ENCODE measurements at regions not wholly inside any gene's neighbourhood (a gene's known extent, or its start where the extent isn't known, plus 50 kb on each side); places are given as distances from the start of the nearest gene placed in this dataset.
"Not testable (repeated sequence)": the region's sequence is repeated elsewhere in the genome, so short reads cannot be mapped to it uniquely, and the experiment has no call there.

GRCh38 chr16:63690267-63690666 lies 1431.6 kb downstream of the CDH11 start:
- Histone ChIP-seq H3K36me3 (ENCODE audit: control insufficient read depth, insufficient read depth, low read length) (no peaks in the 10 kb centered on the region), H3K4me1 (ENCODE audit: control insufficient read depth, insufficient read depth, low read length) (no peaks in the 10 kb centered on the region), H3K27me3 (ENCODE audit: control insufficient read depth, insufficient read depth, low read length) (no peaks in the 10 kb centered on the region), H3K9ac (ENCODE audit: low read length) (no peak overlapping the region), H3K9me3 (ENCODE audit: control insufficient read depth, low read length) (no peaks in the 10 kb centered on the region), H3K4me3 (ENCODE audit: low read length) (no peak overlapping the region)

- no peaks in the 10 kb centered on the region for H3K9me3 ChIP-seq (ENCODE audit: control insufficient read depth, low read length)
- no peaks in the 10 kb centered on the region for H3K36me3 ChIP-seq (ENCODE audit: control insufficient read depth, insufficient read depth, low read length)
- H3K4me1 ChIP-seq (ENCODE audit: control insufficient read depth, insufficient read depth, low read length) = no peaks in the 10 kb centered on the region
- H3K4me3 ChIP-seq (ENCODE audit: low read length) = no peak overlapping the region
- no peaks in the 10 kb centered on the region for H3K27me3 ChIP-seq (ENCODE audit: control insufficient read depth, insufficient read depth, low read length)
- no peak overlapping the region for H3K9ac ChIP-seq (ENCODE audit: low read length)
Observed at GRCh38 chr16:63689068-63689467, 1432.8 kb downstream of the CDH11 start.

- Histone ChIP-seq H3K9me3 (ENCODE audit: control insufficient read depth, low read length) (no peaks in the 10 kb centered on the region), H3K27me3 (ENCODE audit: control insufficient read depth, insufficient read depth, low read length) (no peaks in the 10 kb centered on the region), H3K9ac (ENCODE audit: low read length) (no peak overlapping the region), H3K36me3 (ENCODE audit: control insufficient read depth, insufficient read depth, low read length) (no peaks in the 10 kb centered on the region), H3K4me3 (ENCODE audit: low read length) (no peak overlapping the region), H3K4me1 (ENCODE audit: control insufficient read depth, insufficient read depth, low read length) (no peaks in the 10 kb centered on the region)
Observed at GRCh38 chr16:63684149-63685101, 1437.4 kb downstream of the CDH11 start.

- Histone ChIP-seq H3K36me3 (ENCODE audit: control insufficient read depth, insufficient read depth, low read length) (no peaks in the 10 kb centered on the region), H3K9me3 (ENCODE audit: control insufficient read depth, low read length) (no peaks in the 10 kb centered on the region), H3K9ac (ENCODE audit: low read length) (no peak overlapping the region), H3K27me3 (ENCODE audit: control insufficient read depth, insufficient read depth, low read length) (no peaks in the 10 kb centered on the region), H3K4me1 (ENCODE audit: control insufficient read depth, insufficient read depth, low read length) (no peaks in the 10 kb centered on the region), H3K4me3 (ENCODE audit: low read length) (no peak overlapping the region)
Observed at GRCh38 chr16:63682844-63683243, 1439.0 kb downstream of the CDH11 start.

GRCh38 chr16:63672493-63672892 lies 1449.4 kb downstream of the CDH11 start:
- Histone ChIP-seq H3K4me1 (ENCODE audit: control insufficient read depth, insufficient read depth, low read length) (no peaks in the 10 kb centered on the region), H3K9me3 (ENCODE audit: control insufficient read depth, low read length) (no peaks in the 10 kb centered on the region), H3K9ac (ENCODE audit: low read length) (no peak overlapping the region), H3K36me3 (ENCODE audit: control insufficient read depth, insufficient read depth, low read length) (no peaks in the 10 kb centered on the region), H3K4me3 (ENCODE audit: low read length) (no peak overlapping the region), H3K27me3 (ENCODE audit: control insufficient read depth, insufficient read depth, low read length) (no peaks in the 10 kb centered on the region)

- H3K36me3 ChIP-seq (ENCODE audit: control insufficient read depth, insufficient read depth, low read length) = no peaks in the 10 kb centered on the region
- no peaks in the 10 kb centered on the region for H3K9me3 ChIP-seq (ENCODE audit: control insufficient read depth, low read length)
- H3K4me3 ChIP-seq (ENCODE audit: low read length) = no peak overlapping the region
- no peaks in the 10 kb centered on the region for H3K4me1 ChIP-seq (ENCODE audit: control insufficient read depth, insufficient read depth, low read length)
- H3K27me3 ChIP-seq (ENCODE audit: control insufficient read depth, insufficient read depth, low read length) = no peaks in the 10 kb centered on the region
- no peak overlapping the region for H3K9ac ChIP-seq (ENCODE audit: low read length)
Observed at GRCh38 chr16:63663155-63663554, 1458.7 kb downstream of the CDH11 start.

- Histone ChIP-seq H3K9ac (ENCODE audit: low read length) (no peak overlapping the region), H3K9me3 (ENCODE audit: control insufficient read depth, low read length) (no peaks in the 10 kb centered on the region), H3K27me3 (ENCODE audit: control insufficient read depth, insufficient read depth, low read length) (no peaks in the 10 kb centered on the region), H3K4me3 (ENCODE audit: low read length) (no peak overlapping the region), H3K4me1 (ENCODE audit: control insufficient read depth, insufficient read depth, low read length) (no peaks in the 10 kb centered on the region), H3K36me3 (ENCODE audit: control insufficient read depth, insufficient read depth, low read length) (no peaks in the 10 kb centered on the region)
Observed at GRCh38 chr16:63655846-63656245, 1466.0 kb downstream of the CDH11 start.

GRCh38 chr16:63653044-63653839 lies 1468.6 kb downstream of the CDH11 start:
- no peaks in the 10 kb centered on the region for H3K9me3 ChIP-seq (ENCODE audit: control insufficient read depth, low read length)
- no peak overlapping the region for H3K9ac ChIP-seq (ENCODE audit: low read length)
- H3K27me3 ChIP-seq (ENCODE audit: control insufficient read depth, insufficient read depth, low read length) = no peaks in the 10 kb centered on the region
- no peaks in the 10 kb centered on the region for H3K36me3 ChIP-seq (ENCODE audit: control insufficient read depth, insufficient read depth, low read length)
- H3K4me3 ChIP-seq (ENCODE audit: low read length) = no peak overlapping the region
- H3K4me1 ChIP-seq (ENCODE audit: control insufficient read depth, insufficient read depth, low read length) = no peaks in the 10 kb centered on the region

- no peaks in the 10 kb centered on the region for H3K9me3 ChIP-seq (ENCODE audit: control insufficient read depth, low read length)
- no peaks in the 10 kb centered on the region for H3K36me3 ChIP-seq (ENCODE audit: control insufficient read depth, insufficient read depth, low read length)
- no peak overlapping the region for H3K4me3 ChIP-seq (ENCODE audit: low read length)
- no peaks in the 10 kb centered on the region for H3K4me1 ChIP-seq (ENCODE audit: control insufficient read depth, insufficient read depth, low read length)
- no peak overlapping the region for H3K9ac ChIP-seq (ENCODE audit: low read length)
- H3K27me3 ChIP-seq (ENCODE audit: control insufficient read depth, insufficient read depth, low read length) = no peaks in the 10 kb centered on the region
Observed at GRCh38 chr16:63652091-63652490, 1469.8 kb downstream of the CDH11 start.

GRCh38 chr16:63650550-63650949 lies 1471.3 kb downstream of the CDH11 start:
- Histone ChIP-seq H3K27me3 (ENCODE audit: control insufficient read depth, insufficient read depth, low read length) (no peaks in the 10 kb centered on the region), H3K36me3 (ENCODE audit: control insufficient read depth, insufficient read depth, low read length) (no peaks in the 10 kb centered on the region), H3K9me3 (ENCODE audit: control insufficient read depth, low read length) (no peaks in the 10 kb centered on the region), H3K4me1 (ENCODE audit: control insufficient read depth, insufficient read depth, low read length) (no peaks in the 10 kb centered on the region), H3K4me3 (ENCODE audit: low read length) (no peak overlapping the region), H3K9ac (ENCODE audit: low read length) (no peak overlapping the region)

GRCh38 chr16:63633706-63634445 lies 1488.0 kb downstream of the CDH11 start:
- H3K4me3 ChIP-seq (ENCODE audit: low read length); H3K4me1 ChIP-seq (ENCODE audit: control insufficient read depth, insufficient read depth, low read length); H3K9ac ChIP-seq (ENCODE audit: low read length); H3K9me3 ChIP-seq (ENCODE audit: control insufficient read depth, low read length); H3K36me3 ChIP-seq (ENCODE audit: control insufficient read depth, insufficient read depth, low read length); H3K27me3 ChIP-seq (ENCODE audit: control insufficient read depth, insufficient read depth, low read length): not testable (repeated sequence)

- no peaks in the 10 kb centered on the region for H3K9me3 ChIP-seq (ENCODE audit: control insufficient read depth, low read length)
- no peaks in the 10 kb centered on the region for H3K36me3 ChIP-seq (ENCODE audit: control insufficient read depth, insufficient read depth, low read length)
- H3K27me3 ChIP-seq (ENCODE audit: control insufficient read depth, insufficient read depth, low read length) = no peaks in the 10 kb centered on the region
- no peaks in the 10 kb centered on the region for H3K4me1 ChIP-seq (ENCODE audit: control insufficient read depth, insufficient read depth, low read length)
- H3K9ac ChIP-seq (ENCODE audit: low read length) = no peak overlapping the region
- H3K4me3 ChIP-seq (ENCODE audit: low read length) = no peak overlapping the region
Observed at GRCh38 chr16:63629272-63629671, 1492.6 kb downstream of the CDH11 start.

Measured in mucosa of stomach (tissue), 1 donor.